Effector memory CD8-positive, alpha-beta T cell (primary cell): ENCODE measurements at regions not wholly inside any gene's neighbourhood (a gene's known extent, or its start where the extent isn't known, plus 50 kb on each side); places are given as distances from the start of the nearest gene placed in this dataset.
"Not testable (repeated sequence)": the region's sequence is repeated elsewhere in the genome, so short reads cannot be mapped to it uniquely, and the experiment has no call there.

ENCODE experiments used
- ATAC-seq: fragments of 150-1000 bp; cut with Tn5 transposase; replicated peaks from 2 replicates; pipeline ENCODE4 v1.10.0; 2021; ENCODE audit warnings: mild to moderate bottlenecking, moderate library complexity
- DNase-seq, 3 experiments: peaks; one replicate each; pipeline ENCODE4 v3.0.0; 2021
- H3K27ac Mint-ChIP-seq, 2 donors: one replicate each; pipeline ENCODE4 v1.8.0; 2022; ENCODE audit warnings: mild to moderate bottlenecking in 2 of 2, mixed read lengths in 2 of 2, moderate library complexity in 2 of 2
- H3K27me3 Mint-ChIP-seq, 2 donors: one replicate each; pipeline ENCODE4 v1.8.0; 2022; ENCODE audit warnings: mixed read lengths in 2 of 2
- H3K36me3 Mint-ChIP-seq: one replicate; pipeline ENCODE4 v1.8.0; 2022; ENCODE audit warnings: mild to moderate bottlenecking, moderate library complexity, mixed read lengths; ENCODE audit not compliant: insufficient read depth
- H3K4me1 Mint-ChIP-seq, 2 donors: one replicate each; pipeline ENCODE4 v1.8.0; 2022; ENCODE audit warnings: low read depth in 2 of 2, mixed read lengths in 2 of 2
- H3K4me3 Mint-ChIP-seq, 2 donors: one replicate each; pipeline ENCODE4 v1.8.0; 2022; ENCODE audit warnings: mild to moderate bottlenecking in 2 of 2, mixed read lengths in 2 of 2, moderate library complexity in 2 of 2
- H3K9me3 Mint-ChIP-seq, 2 donors: one replicate each; pipeline ENCODE4 v1.8.0; 2022; ENCODE audit warnings: mixed read lengths in 2 of 2

DNA sequence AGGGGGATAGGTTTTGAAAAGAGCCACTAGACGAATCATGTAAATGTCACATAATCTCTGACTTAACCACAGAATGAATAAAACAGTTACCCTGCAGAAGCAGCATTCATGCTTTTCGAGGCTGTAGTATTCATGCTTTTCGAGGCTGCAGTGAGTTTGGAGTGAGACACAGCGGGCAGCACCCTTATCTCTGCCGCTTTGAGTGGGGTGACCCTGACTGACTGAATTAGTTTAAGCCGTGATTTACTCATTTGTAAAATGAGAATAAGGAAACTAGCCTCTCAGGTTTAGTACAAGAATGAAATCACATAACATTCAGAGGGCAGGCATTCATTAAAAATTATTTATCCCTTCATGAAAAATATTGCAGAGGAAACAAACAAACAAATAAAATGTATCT lies 92.8 kb upstream of the KMT2C start:
- Mint-ChIP-seq H3K27ac (no peak overlapping the region), H3K4me1 (no peaks in the 10 kb centered on the region), H3K27me3 (peaks cover 0 to 7% of the 10 kb centered on the region in 2 donors), H3K4me3 (no peak overlapping the region), H3K36me3 (no peaks in the 10 kb centered on the region), H3K9me3 (no peaks in the 10 kb centered on the region)
- DNase-seq (no peak), ATAC-seq (no peak)

- Mint-ChIP-seq H3K27me3 (peaks cover 0 to 7% of the 10 kb centered on the region in 2 donors), H3K4me3 (no peak overlapping the region)
- no peak for ATAC-seq
These were observed 91.8 kb upstream of the KMT2C start for GRCh38 chr7:152527610-152528032.

DNA sequence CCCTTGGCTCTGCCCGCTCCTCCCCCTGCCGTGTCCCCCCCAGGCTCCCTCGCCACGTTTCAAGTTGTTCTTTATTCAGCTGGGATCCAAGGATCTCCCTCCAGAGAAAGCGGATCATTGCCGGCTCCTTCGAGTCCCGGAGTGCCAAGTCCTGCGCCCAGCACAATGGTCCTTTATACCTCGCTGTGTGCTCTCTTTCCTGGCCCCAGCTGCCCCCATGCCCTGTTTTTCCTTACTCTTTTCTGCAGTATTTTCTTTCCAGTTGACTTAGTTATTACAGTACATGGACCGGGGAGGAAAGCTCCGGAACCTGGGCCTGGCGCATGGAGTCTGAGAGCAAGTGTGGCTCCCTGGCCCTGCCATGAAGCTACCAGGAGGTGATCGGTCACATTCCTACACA lies 88.1 kb upstream of the KMT2C start:
- DNase-seq (no peak), ATAC-seq (no peak)
- Mint-ChIP-seq H3K4me1 (no peaks in the 10 kb centered on the region), H3K36me3 (no peaks in the 10 kb centered on the region), H3K27ac (no peak overlapping the region), H3K9me3 (no peaks in the 10 kb centered on the region), H3K4me3 (no peak overlapping the region), H3K27me3 (peaks cover 0 to 7% of the 10 kb centered on the region in 2 donors)

More at GRCh38 chr7:152527610-152528032, 91.8 kb upstream of the KMT2C start:
- H3K4me1 Mint-ChIP-seq, result no peaks in the 10 kb centered on the region
- DNase-seq, result no peak
- H3K9me3 Mint-ChIP-seq, result no peaks in the 10 kb centered on the region
- H3K27ac Mint-ChIP-seq, result no peak overlapping the region
- no peaks in the 10 kb centered on the region for H3K36me3 Mint-ChIP-seq

DNA sequence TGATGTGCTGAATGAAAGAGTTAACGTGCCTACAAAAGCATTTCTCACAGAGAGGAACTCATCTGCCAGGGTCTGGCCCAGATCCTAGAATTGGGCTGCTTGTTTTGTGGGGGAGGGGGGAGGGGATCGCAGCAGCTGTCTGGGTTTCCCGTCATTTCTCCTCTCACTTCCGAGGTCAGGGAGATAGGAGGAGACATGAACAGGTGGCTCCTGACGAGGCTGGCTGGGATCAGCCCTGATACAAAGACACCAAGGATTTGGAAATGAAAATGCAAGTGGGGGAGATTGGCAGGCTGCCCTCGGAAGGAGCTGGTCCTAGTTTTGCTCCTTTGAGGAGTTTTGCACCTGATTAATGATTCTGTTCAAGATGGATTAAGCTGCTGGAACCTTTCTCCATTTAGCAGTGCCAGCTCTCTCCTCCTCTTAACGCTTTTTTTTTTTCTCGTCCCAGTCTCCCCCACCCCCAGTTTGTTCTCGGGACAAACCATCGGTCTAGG lies 86.8 kb upstream of the KMT2C start:
- Mint-ChIP-seq H3K4me3 (no peak overlapping the region), H3K27me3 (peaks cover 0 to 7% of the 10 kb centered on the region in 2 donors), H3K9me3 (no peaks in the 10 kb centered on the region), H3K27ac (no peak overlapping the region), H3K36me3 (no peaks in the 10 kb centered on the region), H3K4me1 (no peaks in the 10 kb centered on the region)
- ATAC-seq (no peak), DNase-seq (no peak)

- Mint-ChIP-seq H3K9me3 (no peaks in the 10 kb centered on the region), H3K4me3 (no peak overlapping the region), H3K4me1 (no peaks in the 10 kb centered on the region), H3K36me3 (no peaks in the 10 kb centered on the region), H3K27me3 (peaks cover 0 to 7% of the 10 kb centered on the region in 2 donors), H3K27ac (no peak overlapping the region)
- DNase-seq (no peak), ATAC-seq (no peak)
These were observed 85.9 kb upstream of the KMT2C start for GRCh38 chr7:152521420-152522337.

- ATAC-seq, result no peak
- Mint-ChIP-seq H3K36me3 (no peaks in the 10 kb centered on the region), H3K27ac (no peak overlapping the region), H3K9me3 (no peaks in the 10 kb centered on the region), H3K27me3 (peaks cover 0 to 7% of the 10 kb centered on the region in 2 donors), H3K4me3 (no peak overlapping the region), H3K4me1 (no peaks in the 10 kb centered on the region)
- no peak for DNase-seq
These were observed 85.1 kb upstream of the KMT2C start for GRCh38 chr7:152520861-152521302.

DNA sequence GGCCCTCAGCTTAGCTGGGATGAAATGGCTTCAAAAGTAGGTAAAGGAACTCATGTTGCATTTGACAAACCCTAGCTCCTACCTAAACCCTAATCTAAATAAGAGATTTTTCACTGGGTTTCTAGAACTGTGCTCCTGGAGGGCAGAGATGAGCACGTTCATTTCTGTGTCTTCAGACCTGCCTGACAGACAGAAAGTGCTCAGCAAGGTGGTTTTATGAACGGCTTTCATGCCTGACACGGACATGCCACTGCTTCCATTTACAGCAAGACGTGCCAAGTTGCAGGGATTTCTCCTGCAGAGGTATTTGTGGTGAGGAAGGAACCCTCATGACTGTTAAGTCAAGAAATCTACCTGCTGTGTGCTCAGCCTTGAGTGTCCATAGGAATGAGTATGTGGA lies 83.5 kb upstream of the KMT2C start:
- H3K4me1 Mint-ChIP-seq, result no peaks in the 10 kb centered on the region
- DNase-seq (no peak), ATAC-seq (no peak)
- no peaks in the 10 kb centered on the region for H3K36me3 Mint-ChIP-seq
- H3K27ac Mint-ChIP-seq, result no peak overlapping the region
- H3K27me3 Mint-ChIP-seq, result peaks cover 0 to 7% of the 10 kb centered on the region in 2 donors
- no peaks in the 10 kb centered on the region for H3K9me3 Mint-ChIP-seq
- H3K4me3 Mint-ChIP-seq, result no peak overlapping the region

DNA sequence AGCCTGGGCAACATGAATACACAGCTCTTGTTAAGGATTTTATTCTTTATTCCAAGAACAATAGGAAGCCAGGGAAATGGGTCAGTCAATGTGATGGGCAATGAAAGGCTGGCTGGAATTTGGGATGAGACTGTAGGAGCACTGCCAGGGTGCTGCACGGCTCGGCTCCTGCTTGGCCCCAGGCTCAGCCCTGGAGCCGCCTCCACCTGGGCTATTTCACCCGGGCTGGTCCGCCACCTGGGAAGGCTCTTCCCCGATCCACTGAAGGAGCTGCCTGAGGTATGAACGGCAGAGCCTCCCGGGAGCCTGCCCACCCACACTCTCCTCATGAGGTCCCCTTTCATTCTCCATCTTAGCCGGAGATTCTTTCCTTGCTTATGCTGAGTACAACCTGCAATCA lies 80.4 kb upstream of the KMT2C start:
- ATAC-seq (no peak), DNase-seq (no peak)
- Mint-ChIP-seq H3K4me3 (no peak overlapping the region), H3K27me3 (no peaks in the 10 kb centered on the region), H3K27ac (no peak overlapping the region), H3K4me1 (peaks cover 6% of the 10 kb centered on the region in 2 donors), H3K9me3 (no peaks in the 10 kb centered on the region), H3K36me3 (no peaks in the 10 kb centered on the region)

- not testable (repeated sequence) for DNase-seq, H3K27ac Mint-ChIP-seq, ATAC-seq, H3K9me3 Mint-ChIP-seq, H3K27me3 Mint-ChIP-seq, H3K4me3 Mint-ChIP-seq, H3K36me3 Mint-ChIP-seq, H3K4me1 Mint-ChIP-seq
These were observed 79.6 kb upstream of the KMT2C start for GRCh38 chr7:152515266-152515950.

- no peak for ATAC-seq
- no peak overlapping the region for H3K4me3 Mint-ChIP-seq
- H3K27me3 Mint-ChIP-seq, result no peaks in the 10 kb centered on the region
These were observed 78.9 kb upstream of the KMT2C start for GRCh38 chr7:152514771-152515105.

GRCh38 chr7:152513861-152514770 lies 78.3 kb upstream of the KMT2C start:
- Mint-ChIP-seq H3K27ac (no peak overlapping the region), H3K36me3 (no peaks in the 10 kb centered on the region), H3K27me3 (no peaks in the 10 kb centered on the region), H3K9me3 (no peaks in the 10 kb centered on the region), H3K4me1 (peaks cover 6% of the 10 kb centered on the region in 2 donors), H3K4me3 (no peak overlapping the region)
- DNase-seq (no peak), ATAC-seq (no peak)

More at GRCh38 chr7:152514771-152515105, 78.9 kb upstream of the KMT2C start:
- peaks cover 6% of the 10 kb centered on the region in 2 donors for H3K4me1 Mint-ChIP-seq
- H3K36me3 Mint-ChIP-seq, result no peaks in the 10 kb centered on the region
- H3K9me3 Mint-ChIP-seq, result no peaks in the 10 kb centered on the region
- DNase-seq, result no peak
- H3K27ac Mint-ChIP-seq, result no peak overlapping the region

- no peaks in the 10 kb centered on the region for H3K27me3 Mint-ChIP-seq
- H3K36me3 Mint-ChIP-seq, result no peaks in the 10 kb centered on the region
- peak overlapping the region; percentile 64 to 75 for H3K4me3 Mint-ChIP-seq
- no peaks in the 10 kb centered on the region for H3K9me3 Mint-ChIP-seq
- H3K4me1 Mint-ChIP-seq, result peaks cover 6% of the 10 kb centered on the region in 2 donors
- H3K27ac Mint-ChIP-seq, result peak overlapping the region; percentile 49 to 85
- ATAC-seq (peak; percentile 69), DNase-seq (peak in 1 of 3 experiments; percentile 3)
These were observed 76.9 kb upstream of the KMT2C start for GRCh38 chr7:152512706-152513105.

GRCh38 chr7:152511736-152512135 lies 75.9 kb upstream of the KMT2C start:
- DNase-seq, result no peak
- H3K4me3 Mint-ChIP-seq, result peak overlapping the region; percentile 64 to 75
- peaks cover 6% of the 10 kb centered on the region in 2 donors for H3K4me1 Mint-ChIP-seq

More at GRCh38 chr7:152511736-152512135, 75.9 kb upstream of the KMT2C start:
- H3K27ac Mint-ChIP-seq, result peak overlapping the region in 1 of 2 donors; percentile 90
- no peaks in the 10 kb centered on the region for H3K36me3 Mint-ChIP-seq
- H3K27me3 Mint-ChIP-seq, result no peaks in the 10 kb centered on the region
- H3K9me3 Mint-ChIP-seq, result no peaks in the 10 kb centered on the region
- ATAC-seq, result no peak
